Endothelial cell of umbilical vein (primary cell): ENCODE measurements at regions not wholly inside any gene's neighbourhood (a gene's known extent, or its start where the extent isn't known, plus 50 kb on each side); places are given as distances from the start of the nearest gene placed in this dataset.

Experiments used
- BruUV-seq: library from RNA; stranded (reverse); fragments of 400-500 nt; replicated peaks from 2 replicates; lab custom pipeline; 2021; lab: Mats Ljungman, UMichigan
- CTCF ChIA-PET: fragments of 300-600, 350-600 bp; sonication (Branson Sonifier 250); formaldehyde crosslinking; loops from one replicate; lab custom pipeline; 2021; ENCODE audit warnings: antibody characterized with exemption, inconsistent platforms; lab: Charles Lee
- POLR2A ChIA-PET: fragments of 300-600, 350-600 bp; sonication (Branson Sonifier 250); formaldehyde crosslinking; loops from one replicate; lab custom pipeline; 2021; ENCODE audit warnings: antibody characterized with exemption, inconsistent platforms; lab: Charles Lee
- DNase-seq: peaks from one replicate; pipeline ENCODE4 v3.0.0-alpha.2; 2011; ENCODE audit warnings: low read depth, low spot score
- FAIRE-seq: peaks from 2 replicates; lab custom pipeline; 2011; peaks lifted over from hg19 to GRCh38; lab: Jason Lieb, UNC
- H2AFZ ChIP-seq: 2 replicates; pipeline ENCODE4 v1.6.0; 2012; ENCODE audit warnings: low read depth, low read length, control low read depth, inconsistent platforms
- H3K27ac ChIP-seq: 2 replicates; pipeline ENCODE4 v1.5.1; 2011; ENCODE audit warnings: low read depth, mild to moderate bottlenecking, control low read depth, low read length, moderate library complexity; ENCODE audit not compliant: insufficient read depth
- H3K27me3 ChIP-seq, 2 experiments: 2 replicates each; pipeline versions ENCODE4 v1.6.0 to v1.6.1; 2011; ENCODE audit warnings: low read length in 2 of 2, mixed read lengths in 1 of 2; ENCODE audit not compliant: control insufficient read depth in 2 of 2, insufficient read depth in 2 of 2
- H3K36me3 ChIP-seq, 2 experiments: 2 replicates in 1 of 2; 3 replicates in 1 of 2; pipeline ENCODE4 v1.5.1; 2011; ENCODE audit warnings: low read length in 2 of 2, mild to moderate bottlenecking in 1 of 2, moderate library complexity in 1 of 2; ENCODE audit not compliant: control insufficient read depth in 2 of 2, insufficient read depth in 2 of 2; ENCODE audit errors: extremely low read depth in 1 of 2
- H3K4me1 ChIP-seq: 3 replicates; pipeline ENCODE4 v1.5.1; 2011; ENCODE audit warnings: mild to moderate bottlenecking, low read length; ENCODE audit not compliant: control insufficient read depth, insufficient read depth; ENCODE audit errors: extremely low read depth
- H3K4me2 ChIP-seq: 2 replicates; pipeline ENCODE4 v1.6.1; 2011; ENCODE audit warnings: low read length, control low read depth, mixed read lengths; ENCODE audit not compliant: insufficient read depth
- H3K4me3 ChIP-seq, 3 experiments: fragments of 200-600 bp in 1 of 3; sonication (generic), shearing (Covaris generic) in 1 of 3; replicated peaks in 1 of 3; 2 replicates each; pipeline ENCODE4 v1.5.1; 2011 to 2016; ENCODE audit warnings: control low read depth in 3 of 3, low read length in 3 of 3, mild to moderate bottlenecking in 2 of 3, inconsistent platforms in 1 of 3, low read depth in 1 of 3, moderate library complexity in 1 of 3; ENCODE audit not compliant: insufficient read depth in 1 of 3
- H3K79me2 ChIP-seq: 2 replicates; pipeline ENCODE4 v1.6.0; 2012; ENCODE audit warnings: low read length, inconsistent platforms; ENCODE audit not compliant: control insufficient read depth, insufficient read depth
- H3K9ac ChIP-seq: replicated peaks from 2 replicates; pipeline ENCODE3; 2011; ENCODE audit warnings: low read length, control low read depth; ENCODE audit not compliant: insufficient read depth; ENCODE audit errors: extremely low read depth
- H3K9me1 ChIP-seq: replicated peaks from 3 replicates; pipeline ENCODE4 v1.6.0; 2011; ENCODE audit warnings: mild to moderate bottlenecking, low read length; ENCODE audit not compliant: control insufficient read depth, insufficient read depth; ENCODE audit errors: extremely low read depth
- H3K9me3 ChIP-seq: replicated peaks from 2 replicates; pipeline ENCODE4 v1.5.1; 2012; ENCODE audit warnings: low read length, inconsistent platforms; ENCODE audit not compliant: control insufficient read depth, insufficient read depth
- H4K20me1 ChIP-seq: replicated peaks from 2 replicates; pipeline ENCODE3; 2011; ENCODE audit warnings: mild to moderate bottlenecking, low read length; ENCODE audit not compliant: control insufficient read depth, insufficient read depth; ENCODE audit errors: extremely low read depth
- CTCF ChIP-seq, 2 donors: IDR thresholded peaks; 1 replicate in 1 of 2; 2 replicates in 1 of 2; pipeline ENCODE4 v1.5.1; 2011; ENCODE audit warnings: low read length in 2 of 2, mild to moderate bottlenecking in 2 of 2, moderate library complexity in 2 of 2, control low read depth in 1 of 2, inconsistent platforms in 1 of 2, low read depth in 1 of 2; ENCODE audit not compliant: insufficient read depth in 1 of 2; ENCODE audit errors: extremely low read depth in 1 of 2
- EZH2 ChIP-seq: IDR thresholded peaks from 2 replicates; pipeline ENCODE4 v1.6.1; 2012; ENCODE audit warnings: borderline replicate concordance, low read depth, mild to moderate bottlenecking, moderate library complexity, low read length, inconsistent platforms; ENCODE audit not compliant: severe bottlenecking
- FOS ChIP-seq: IDR thresholded peaks from 2 replicates; pipeline ENCODE4 v1.6.1; 2011; ENCODE audit warnings: mild to moderate bottlenecking, low read length, moderate library complexity, borderline replicate concordance; ENCODE audit not compliant: insufficient read depth
- GATA2 ChIP-seq: IDR thresholded peaks from 2 replicates; pipeline ENCODE4 v1.7.0; 2011; ENCODE audit warnings: low read depth, mild to moderate bottlenecking, moderate library complexity, mixed read lengths, low read length; ENCODE audit not compliant: insufficient read length, insufficient read depth
- JUN ChIP-seq: IDR thresholded peaks from 2 replicates; pipeline ENCODE4 v1.6.1; 2011; ENCODE audit warnings: borderline replicate concordance, low read depth; ENCODE audit not compliant: insufficient read length, insufficient read depth
- MAX ChIP-seq: IDR thresholded peaks from 2 replicates; pipeline ENCODE4 v1.6.1; 2011; ENCODE audit not compliant: insufficient read depth, insufficient read length
- MYC ChIP-seq: IDR thresholded peaks from one replicate; pipeline ENCODE4 v1.6.1; 2011; ENCODE audit warnings: mild to moderate bottlenecking, low read depth, low read length
- POLR2A ChIP-seq: IDR thresholded peaks from 2 replicates; pipeline ENCODE4 v1.6.1; 2012; ENCODE audit warnings: low read depth, mild to moderate bottlenecking, control low read depth, low read length
- POLR2AphosphoS5 ChIP-seq: IDR thresholded peaks from 2 replicates; pipeline ENCODE4 v1.6.1; 2012; ENCODE audit warnings: low read depth, mild to moderate bottlenecking, control low read depth, low read length, moderate library complexity; ENCODE audit not compliant: insufficient read depth
- dilution Hi-C: fragments of 300-500 bp; cut with MboI; formaldehyde crosslinking; loops from one replicate; pipeline ENCODE4 v1.15.0; 2019; ENCODE audit warnings: low sequenced_read_pairs; ENCODE audit not compliant: extremely low pct_ligation_motif_present
- intact Hi-C: fragments of 100-400 bp; cut with micrococcal nuclease; formaldehyde crosslinking; loops from one replicate; pipeline ENCODE4 v1.10.0; 2022

GRCh38 chr1:109846162-109846561, 64.5 kb upstream of the CSF1 start:
- no peak overlapping the region for H3K27ac ChIP-seq
- peaks cover 9 to 11% of the 10 kb centered on the region in 2 experiments for H3K27me3 ChIP-seq
- FAIRE-seq (no peak), DNase-seq (no peak)
- peaks cover 2% of the 10 kb centered on the region for H3K4me1 ChIP-seq
- BruUV-seq, result no TSS peak
- H3K4me3 ChIP-seq, result no peak overlapping the region
- no peak overlapping the region for H2AFZ ChIP-seq
- dilution Hi-C loops, result no loop called here
- H3K9me1 ChIP-seq, result no peaks in the 10 kb centered on the region
- ChIA-PET POLR2A (no interaction called here), CTCF (interaction anchor here (0.7 to 1.7 kb wide), 7 partner anchors 12 to 138 kb away, joined by 3 to 6 read pairs (median 4); partner anchors contain the start of gene AHCYL1)
- no peak overlapping the region for H3K9ac ChIP-seq
- no peaks in the 10 kb centered on the region for H4K20me1 ChIP-seq
- H3K4me2 ChIP-seq, result no peak overlapping the region
- intact Hi-C loops, result no loop called here
- no peaks in the 10 kb centered on the region for H3K9me3 ChIP-seq
- H3K36me3 ChIP-seq, result no peaks in the 10 kb centered on the region
- H3K79me2 ChIP-seq, result no peaks in the 10 kb centered on the region
- TF ChIP-seq POLR2AphosphoS5, result no peak
- no peak for TF ChIP-seq MAX

GRCh38 chr1:109845658-109846057, 65.0 kb upstream of the CSF1 start:
- Histone ChIP-seq H3K4me1 (no peaks in the 10 kb centered on the region), H3K27ac (no peak overlapping the region), H3K27me3 (peaks cover 9 to 11% of the 10 kb centered on the region in 2 experiments), H3K36me3 (no peaks in the 10 kb centered on the region), H3K9me1 (no peaks in the 10 kb centered on the region), H3K4me2 (no peak overlapping the region), H3K4me3 (no peak overlapping the region), H3K9me3 (no peaks in the 10 kb centered on the region), H4K20me1 (no peaks in the 10 kb centered on the region), H3K79me2 (no peaks in the 10 kb centered on the region), H2AFZ (no peak overlapping the region), H3K9ac (no peak overlapping the region)
- dilution Hi-C loops (no loop called here), intact Hi-C loops (no loop called here)
- ChIA-PET POLR2A (no interaction called here), CTCF (interaction anchor here (0.7 to 1.7 kb wide), 9 partner anchors 11 to 139 kb away, joined by 3 to 6 read pairs (median 3); partner anchors contain the start of gene AHCYL1)
- DNase-seq (no peak), FAIRE-seq (no peak)
- no TSS peak for BruUV-seq
- TF ChIP-seq GATA2 (no peak), POLR2AphosphoS5 (no peak), EZH2 (no peak), MYC (no peak), MAX (no peak), POLR2A (no peak), FOS (no peak), JUN (no peak), CTCF (IDR thresholded peaks at IDR 0.05; ENCODE audit: extremely low read depth in 1 of 2, insufficient read depth in 1 of 2, low read depth in 1 of 2, low read length in 2 of 2) (no peak)
